ENCODE measurements at regions not wholly inside any gene's neighbourhood (a gene's known extent, or its start where the extent isn't known, plus 50 kb on each side); places are given as distances from the start of the nearest gene placed in this dataset.
"Not testable (repeated sequence)": the region's sequence is repeated elsewhere in the genome, so short reads cannot be mapped to it uniquely, and the experiment has no call there.

GRCh38 chr2:153420394-153420793, 58.2 kb downstream of the RPRM start:
- no peak for DNase-seq

- DNase-seq = no peak
Observed at GRCh38 chr2:153417077-153417476, 61.5 kb downstream of the RPRM start.

GRCh38 chr2:153416071-153416470, 62.5 kb downstream of the RPRM start:
- DNase-seq = no peak

- DNase-seq = no peak
Observed at GRCh38 chr2:153408710-153409385, 69.7 kb downstream of the RPRM start.

GRCh38 chr2:153405196-153405595, 73.4 kb downstream of the RPRM start:
- DNase-seq = no peak

GRCh38 chr2:153404792-153405191, 73.8 kb downstream of the RPRM start:
- DNase-seq = no peak

- DNase-seq = no peak
Observed at GRCh38 chr2:153403940-153404339, 74.6 kb downstream of the RPRM start.

- not testable (repeated sequence) for DNase-seq
Observed at GRCh38 chr2:153403352-153403751, 75.2 kb downstream of the RPRM start.

- DNase-seq = no peak
Observed at GRCh38 chr2:153394686-153395085, 83.9 kb downstream of the RPRM start.

GRCh38 chr2:153394247-153394646, 84.3 kb downstream of the RPRM start:
- DNase-seq = no peak

GRCh38 chr2:153393518-153393917, 85.0 kb downstream of the RPRM start:
- DNase-seq = no peak

GRCh38 chr2:153391131-153391530, 87.4 kb downstream of the RPRM start:
- no peak for DNase-seq

- DNase-seq = no peak
Observed at GRCh38 chr2:153388246-153388645, 90.3 kb downstream of the RPRM start.

- no peak for DNase-seq
Observed at GRCh38 chr2:153387203-153387602, 91.4 kb downstream of the RPRM start.

- no peak for DNase-seq
Observed at GRCh38 chr2:153386481-153386897, 92.1 kb downstream of the RPRM start.

- DNase-seq = no peak
Observed at GRCh38 chr2:153373510-153374279, 104.9 kb downstream of the RPRM start.

GRCh38 chr2:153360239-153360638, 118.3 kb downstream of the RPRM start:
- no peak for DNase-seq

- no peak for DNase-seq
Observed at GRCh38 chr2:153354377-153354776, 124.2 kb downstream of the RPRM start.

- DNase-seq = no peak
Observed at GRCh38 chr2:153349603-153350002, 129.0 kb downstream of the RPRM start.

GRCh38 chr2:153347818-153348495, 130.6 kb downstream of the RPRM start:
- no peak for DNase-seq

GRCh38 chr2:153320879-153321278, 157.7 kb downstream of the RPRM start:
- DNase-seq = no peak

- DNase-seq = peak; percentile 18
Observed at GRCh38 chr2:153311432-153311831, 167.1 kb downstream of the RPRM start.

- no peak for DNase-seq
Observed at GRCh38 chr2:153308466-153308865, 170.1 kb downstream of the RPRM start.

- no peak for DNase-seq
Observed at GRCh38 chr2:153307223-153307622, 171.3 kb downstream of the RPRM start.
